ENCODE measurements at regions not wholly inside any gene's neighbourhood (a gene's known extent, or its start where the extent isn't known, plus 50 kb on each side); places are given as distances from the start of the nearest gene placed in this dataset.

DNA sequence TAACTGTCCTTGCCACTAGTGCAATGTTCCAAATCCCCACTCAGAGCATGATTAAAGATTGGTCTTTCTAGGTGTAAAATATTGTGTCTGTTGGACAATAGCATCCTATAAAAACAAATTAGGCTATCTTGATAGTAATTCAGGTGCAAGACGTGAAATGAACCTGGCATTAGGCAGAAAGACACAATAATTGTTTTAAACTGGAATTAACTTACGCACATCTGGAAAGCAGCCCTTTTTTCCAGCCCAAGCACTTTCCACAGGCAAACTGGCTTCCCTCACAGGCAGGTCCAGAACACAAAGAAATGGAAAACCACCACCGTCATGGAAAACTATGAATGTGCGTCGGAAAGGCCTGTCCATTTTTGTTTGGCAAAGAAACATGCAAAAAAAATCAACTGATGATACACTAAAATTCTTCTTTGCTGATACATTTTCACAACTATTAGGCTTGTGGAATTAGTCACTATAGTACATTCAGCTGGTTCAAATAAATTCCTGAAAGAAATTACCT lies 474.7 kb upstream of the IL12A start:
- no peak overlapping the region for H3K4me3 ChIP-seq (ENCODE audit: low read length)
- TF ChIP-seq, protein P1, sequence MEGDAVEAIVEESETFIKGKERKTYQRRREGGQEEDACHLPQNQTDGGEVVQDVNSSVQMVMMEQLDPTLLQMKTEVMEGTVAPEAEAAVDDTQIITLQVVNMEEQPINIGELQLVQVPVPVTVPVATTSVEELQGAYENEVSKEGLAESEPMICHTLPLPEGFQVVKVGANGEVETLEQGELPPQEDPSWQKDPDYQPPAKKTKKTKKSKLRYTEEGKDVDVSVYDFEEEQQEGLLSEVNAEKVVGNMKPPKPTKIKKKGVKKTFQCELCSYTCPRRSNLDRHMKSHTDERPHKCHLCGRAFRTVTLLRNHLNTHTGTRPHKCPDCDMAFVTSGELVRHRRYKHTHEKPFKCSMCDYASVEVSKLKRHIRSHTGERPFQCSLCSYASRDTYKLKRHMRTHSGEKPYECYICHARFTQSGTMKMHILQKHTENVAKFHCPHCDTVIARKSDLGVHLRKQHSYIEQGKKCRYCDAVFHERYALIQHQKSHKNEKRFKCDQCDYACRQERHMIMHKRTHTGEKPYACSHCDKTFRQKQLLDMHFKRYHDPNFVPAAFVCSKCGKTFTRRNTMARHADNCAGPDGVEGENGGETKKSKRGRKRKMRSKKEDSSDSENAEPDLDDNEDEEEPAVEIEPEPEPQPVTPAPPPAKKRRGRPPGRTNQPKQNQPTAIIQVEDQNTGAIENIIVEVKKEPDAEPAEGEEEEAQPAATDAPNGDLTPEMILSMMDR (IDR thresholded peaks at IDR 0.05; ENCODE audit: insufficient read depth, low read depth, low read length, missing control alignments): no peak
- no peak for DNase-seq (ENCODE audit: low read depth)

GRCh38 chr3:159517105-159517504 lies 471.5 kb upstream of the IL12A start:
- TF ChIP-seq, protein P1 (IDR thresholded peaks at IDR 0.05; ENCODE audit: insufficient read depth, low read depth, low read length, missing control alignments): no peak
- DNase-seq (ENCODE audit: low read depth): no peak
- H3K4me3 ChIP-seq (ENCODE audit: low read length): no peak overlapping the region

DNA sequence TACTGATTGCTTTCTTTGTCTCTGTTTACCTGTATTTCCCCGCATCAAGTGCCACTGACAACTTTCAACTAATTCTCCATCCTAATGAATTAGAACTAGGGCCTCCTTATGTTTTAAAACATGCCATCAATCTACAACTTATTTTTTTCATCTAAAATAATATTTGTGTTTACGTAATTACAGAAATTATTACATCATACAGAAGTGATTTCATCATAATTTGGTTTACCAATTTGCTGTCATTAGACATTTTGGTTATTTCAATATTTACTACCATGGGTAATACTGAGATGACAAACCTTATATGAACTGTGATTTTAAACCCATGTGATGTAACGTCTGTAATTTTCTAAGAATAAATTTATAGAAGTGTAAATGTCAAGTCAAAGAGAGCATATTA lies 468.0 kb upstream of the IL12A start:
- TF ChIP-seq, protein P1 (IDR thresholded peaks at IDR 0.05; ENCODE audit: insufficient read depth, low read depth, low read length, missing control alignments): no peak
- no peak for DNase-seq (ENCODE audit: low read depth)
- no peak overlapping the region for H3K4me3 ChIP-seq (ENCODE audit: low read length)

DNA sequence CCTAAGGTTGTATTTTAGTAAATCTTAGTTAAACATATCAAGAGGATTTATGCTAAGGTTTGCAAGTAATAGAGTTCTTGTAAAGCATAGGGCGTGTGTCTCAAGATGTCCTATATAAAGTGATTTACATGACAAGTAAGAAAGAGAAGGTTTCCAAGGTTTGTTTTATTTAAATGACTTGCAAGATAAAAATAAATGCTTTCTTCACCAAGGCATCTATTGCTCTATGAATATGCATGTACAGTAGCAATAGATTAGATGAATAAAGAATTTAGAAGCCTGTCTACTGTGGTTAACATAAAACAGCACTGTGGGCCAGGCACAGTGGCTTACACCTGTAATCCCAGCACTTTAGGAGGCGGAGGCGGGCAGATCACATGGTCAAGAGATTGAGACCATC lies 466.4 kb upstream of the IL12A start:
- H3K4me3 ChIP-seq (ENCODE audit: low read length): no peak overlapping the region
- TF ChIP-seq, protein P1 (IDR thresholded peaks at IDR 0.05; ENCODE audit: insufficient read depth, low read depth, low read length, missing control alignments): no peak
- no peak for DNase-seq (ENCODE audit: low read depth)

DNA sequence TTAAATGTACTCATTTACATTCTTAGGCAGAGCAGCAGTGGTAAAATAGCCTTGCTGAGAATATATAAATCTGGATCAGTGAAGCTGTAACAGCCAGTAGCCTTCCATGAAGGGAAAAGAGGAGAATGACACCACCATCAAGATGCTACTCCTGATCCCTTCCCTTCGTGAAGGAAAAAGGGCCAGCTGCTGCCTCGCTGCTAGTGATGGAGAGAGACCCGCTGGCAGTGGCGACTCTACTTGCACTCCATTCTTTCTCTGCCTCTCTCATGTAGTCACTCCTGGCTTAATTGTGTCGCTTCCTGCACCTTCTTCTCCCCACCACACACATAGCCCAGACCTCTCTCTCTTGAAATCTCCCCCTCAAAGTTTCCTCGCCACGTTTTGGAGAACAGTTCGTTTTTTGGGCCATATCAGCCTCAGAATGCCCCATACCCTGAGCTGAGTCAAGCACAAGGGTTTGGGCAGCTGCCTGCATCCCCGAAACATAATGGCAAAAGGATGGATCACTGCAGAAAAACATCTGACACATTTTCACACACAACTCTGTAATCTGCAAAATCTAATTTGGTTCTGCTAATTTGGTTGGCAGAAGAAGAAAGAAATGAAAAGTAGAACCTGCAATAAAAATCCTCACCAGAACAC lies 460.3 kb upstream of the IL12A start:
- TF ChIP-seq, protein P1 (IDR thresholded peaks at IDR 0.05; ENCODE audit: insufficient read depth, low read depth, low read length, missing control alignments): no peak
- no peak for DNase-seq (ENCODE audit: low read depth)
- no peak overlapping the region for H3K4me3 ChIP-seq (ENCODE audit: low read length)

DNA sequence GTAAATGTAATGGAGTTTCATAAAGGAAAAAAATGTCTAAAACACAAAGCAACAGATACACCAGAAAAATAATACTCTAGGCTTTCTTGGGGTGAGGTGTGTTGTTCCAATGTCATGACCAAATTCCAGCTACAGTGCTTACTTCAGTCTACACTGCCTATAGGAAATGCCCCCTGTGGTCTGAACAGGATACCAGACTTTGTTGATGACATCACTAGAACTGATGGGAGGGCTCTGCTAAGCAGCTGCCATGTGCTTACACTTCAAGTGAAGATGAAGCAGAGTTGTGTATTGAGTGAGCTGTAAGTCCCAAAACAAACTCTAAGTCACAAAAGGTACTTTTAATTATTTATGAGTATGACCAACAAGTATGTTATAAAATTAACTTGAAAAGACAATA lies 456.1 kb upstream of the IL12A start:
- no peak for DNase-seq (ENCODE audit: low read depth)
- H3K4me3 ChIP-seq (ENCODE audit: low read length): no peak overlapping the region
- TF ChIP-seq, protein P1 (IDR thresholded peaks at IDR 0.05; ENCODE audit: insufficient read depth, low read depth, low read length, missing control alignments): no peak

DNA sequence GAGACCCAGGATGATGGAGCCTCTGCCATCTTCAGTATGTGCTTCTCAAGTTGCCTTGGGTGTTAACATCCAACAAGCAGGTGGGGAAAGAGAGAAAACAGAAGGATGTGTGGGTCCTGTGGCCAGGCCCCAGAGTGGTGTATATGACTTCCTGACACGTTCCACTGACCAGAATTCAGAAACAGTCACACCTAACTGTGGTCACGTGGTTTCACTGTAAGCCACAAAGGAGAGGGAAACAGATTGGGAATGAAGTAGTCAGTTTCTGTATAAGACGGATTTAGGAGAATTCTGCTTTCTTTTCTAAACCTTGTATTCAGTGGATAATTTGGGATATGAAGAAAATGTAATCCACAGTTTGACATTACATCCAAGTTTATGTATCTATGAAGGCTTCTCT lies 454.1 kb upstream of the IL12A start:
- TF ChIP-seq, protein P1 (IDR thresholded peaks at IDR 0.05; ENCODE audit: insufficient read depth, low read depth, low read length, missing control alignments): no peak
- no peak overlapping the region for H3K4me3 ChIP-seq (ENCODE audit: low read length)
- no peak for DNase-seq (ENCODE audit: low read depth)
